ENCODE measurements at regions not wholly inside any gene's neighbourhood (a gene's known extent, or its start where the extent isn't known, plus 50 kb on each side); places are given as distances from the start of the nearest gene placed in this dataset.

GRCh38 chr2:120447127-120447785 lies 101.3 kb downstream of the INHBB start:
- ATAC-seq (no peak), DNase-seq (no peak)
- 88 to 93% (median 90%) methylated on average over 8 of the region's 8 CpGs for WGBS, 4 donors
- Histone ChIP-seq H3K36me3 (no peaks in the 10 kb centered on the region), H3K9me3 (no peaks in the 10 kb centered on the region), H3K4me3 (no peak overlapping the region), H3K4me1 (peaks cover 5 to 10% (median 9%) of the 10 kb centered on the region in 12 donors), H3K27me3 (peaks cover 5 to 20% (median 15%) of the 10 kb centered on the region in 9 donors), H3K27ac (no peak overlapping the region)
- intact Hi-C loops (cut with DNase I), result no loop called here
- TF ChIP-seq CTCF (IDR thresholded peaks at IDR 0.05) (no peak), POLR2A (IDR thresholded peaks at IDR 0.05) (no peak)

DNA sequence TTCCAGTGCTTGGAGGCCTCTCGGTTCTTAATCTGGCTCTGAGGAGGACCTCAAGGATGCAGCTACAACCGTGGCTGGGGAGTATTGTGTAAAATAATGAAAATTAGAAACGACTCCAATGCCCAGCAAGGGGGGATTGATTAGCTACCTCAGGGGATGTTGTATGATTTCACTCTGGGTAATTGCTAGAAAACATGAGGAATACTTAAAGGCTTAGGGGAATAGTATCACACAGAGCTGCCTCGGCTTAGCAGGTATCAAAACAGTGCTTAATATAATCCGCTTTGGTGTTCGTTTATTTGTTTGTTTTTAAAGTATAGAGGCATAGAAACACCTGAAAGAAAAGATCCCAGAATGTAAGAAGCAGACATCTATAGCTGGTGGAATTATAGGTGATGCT lies 102.5 kb downstream of the INHBB start:
- TF ChIP-seq POLR2A (IDR thresholded peaks at IDR 0.05), result no peak
- no peak for TF ChIP-seq CTCF (IDR thresholded peaks at IDR 0.05)
- H3K27ac ChIP-seq, result no peak overlapping the region
- H3K36me3 ChIP-seq, result no peaks in the 10 kb centered on the region
- no peak overlapping the region for H3K4me3 ChIP-seq
- intact Hi-C loops (cut with DNase I), result no loop called here
- no peaks in the 10 kb centered on the region for H3K4me1 ChIP-seq
- DNase-seq, result no peak
- H3K27me3 ChIP-seq, result peaks cover 0 to 8% (median 4%) of the 10 kb centered on the region in 9 donors
- WGBS, 4 donors, result 88 to 92% (median 90%) methylated on average over 6 of the region's 6 CpGs
- ATAC-seq, result no peak
- no peaks in the 10 kb centered on the region for H3K9me3 ChIP-seq

- TF ChIP-seq CTCF (IDR thresholded peaks at IDR 0.05) (no peak), POLR2A (IDR thresholded peaks at IDR 0.05) (no peak)
- no peak overlapping the region for H3K4me3 ChIP-seq
- intact Hi-C loops (cut with DNase I), result no loop called here
- ATAC-seq, result no peak
- no peak overlapping the region for H3K27ac ChIP-seq
- no peaks in the 10 kb centered on the region for H3K36me3 ChIP-seq
- H3K27me3 ChIP-seq, result peaks cover 0 to 2% (median 0%) of the 10 kb centered on the region in 9 donors
- H3K9me3 ChIP-seq, result no peaks in the 10 kb centered on the region
- H3K4me1 ChIP-seq, result no peaks in the 10 kb centered on the region
- no peak for DNase-seq
- 84 to 88% (median 85%) methylated on average over 15 of the region's 15 CpGs for WGBS, 4 donors
Observed at GRCh38 chr2:120448961-120449810, 103.2 kb downstream of the INHBB start.

DNA sequence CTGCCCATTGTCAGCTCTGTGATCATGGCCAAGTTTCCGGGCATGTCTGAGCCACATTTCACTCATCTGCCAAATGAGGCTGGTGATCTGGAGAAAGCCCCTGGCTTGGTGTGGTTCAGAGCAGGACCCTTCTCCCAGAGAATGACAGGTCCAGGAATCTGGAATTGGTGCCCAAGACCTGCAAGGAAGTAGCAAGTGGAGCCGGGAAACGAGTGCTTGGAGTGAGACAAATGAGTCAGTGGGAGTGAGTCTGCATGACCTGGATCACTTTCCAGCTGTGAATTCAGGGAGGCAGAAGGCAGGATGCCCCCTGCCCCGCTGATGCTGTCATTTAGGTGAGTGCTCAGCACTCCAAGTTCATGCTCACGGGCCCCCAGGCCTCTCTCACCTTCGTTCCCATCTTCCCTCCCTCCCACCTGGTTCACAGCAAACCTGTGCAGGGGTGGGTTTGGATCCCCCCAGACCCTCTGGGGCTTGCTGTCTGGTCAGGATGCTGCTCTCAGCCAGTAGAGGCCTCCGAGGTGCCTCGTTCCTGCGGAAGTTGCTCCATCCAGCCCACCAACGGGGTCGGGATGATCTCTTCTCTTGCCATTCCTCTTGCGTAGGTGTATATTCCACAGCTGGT lies 104.4 kb downstream of the INHBB start:
- TF ChIP-seq CTCF (IDR thresholded peaks at IDR 0.05) (no peak), POLR2A (IDR thresholded peaks at IDR 0.05) (no peak)
- DNase-seq (no peak), ATAC-seq (no peak)
- Histone ChIP-seq H3K4me1 (no peaks in the 10 kb centered on the region), H3K36me3 (no peaks in the 10 kb centered on the region), H3K27ac (no peak overlapping the region), H3K4me3 (no peak overlapping the region), H3K9me3 (no peaks in the 10 kb centered on the region), H3K27me3 (peaks cover 0 to 2% (median 0%) of the 10 kb centered on the region in 9 donors)
- intact Hi-C loops (cut with DNase I), result no loop called here
- WGBS, 4 donors, result 81 to 88% (median 85%) methylated on average over 12 of the region's 12 CpGs

All from heart left ventricle (tissue), 16 donors.